GM11168 (cell line): ENCODE measurements at regions not wholly inside any gene's neighbourhood (a gene's known extent, or its start where the extent isn't known, plus 50 kb on each side); places are given as distances from the start of the nearest gene placed in this dataset.
"Not testable (repeated sequence)": the region's sequence is repeated elsewhere in the genome, so short reads cannot be mapped to it uniquely, and the experiment has no call there.

Experiments
- in situ Hi-C: fragments of 300-500 bp; cut with MboI; formaldehyde crosslinking; loops from one replicate; pipeline ENCODE4 v1.12.0; 2022; ENCODE audit warnings: low sequenced_read_pairs; ENCODE audit not compliant: unreplicated experiment

DNA sequence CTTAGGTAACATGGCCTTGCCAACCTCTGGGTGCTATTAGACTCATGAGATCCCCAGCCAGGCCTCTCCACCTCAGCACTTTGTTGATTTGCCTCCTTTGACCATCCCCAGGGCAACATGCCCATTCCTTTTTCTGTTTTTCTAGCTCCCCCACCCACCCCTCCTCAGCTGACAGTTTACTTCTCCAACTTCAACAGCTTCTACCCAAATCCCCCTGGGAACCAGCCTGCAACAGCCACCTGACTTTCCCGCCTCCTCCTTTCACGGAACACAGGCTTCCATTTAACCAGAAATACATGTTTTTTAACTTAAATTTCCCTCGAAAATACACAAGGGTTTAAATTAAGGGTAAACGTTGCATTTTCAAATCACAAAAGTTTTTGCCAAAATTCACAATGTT is 117.3 kb downstream of the DLEU7 start:
- in situ Hi-C loops, result no loop called here

- in situ Hi-C loops, result no loop called here
These were observed 114.3 kb downstream of the DLEU7 start for GRCh38 chr13:50729177-50729576.

DNA sequence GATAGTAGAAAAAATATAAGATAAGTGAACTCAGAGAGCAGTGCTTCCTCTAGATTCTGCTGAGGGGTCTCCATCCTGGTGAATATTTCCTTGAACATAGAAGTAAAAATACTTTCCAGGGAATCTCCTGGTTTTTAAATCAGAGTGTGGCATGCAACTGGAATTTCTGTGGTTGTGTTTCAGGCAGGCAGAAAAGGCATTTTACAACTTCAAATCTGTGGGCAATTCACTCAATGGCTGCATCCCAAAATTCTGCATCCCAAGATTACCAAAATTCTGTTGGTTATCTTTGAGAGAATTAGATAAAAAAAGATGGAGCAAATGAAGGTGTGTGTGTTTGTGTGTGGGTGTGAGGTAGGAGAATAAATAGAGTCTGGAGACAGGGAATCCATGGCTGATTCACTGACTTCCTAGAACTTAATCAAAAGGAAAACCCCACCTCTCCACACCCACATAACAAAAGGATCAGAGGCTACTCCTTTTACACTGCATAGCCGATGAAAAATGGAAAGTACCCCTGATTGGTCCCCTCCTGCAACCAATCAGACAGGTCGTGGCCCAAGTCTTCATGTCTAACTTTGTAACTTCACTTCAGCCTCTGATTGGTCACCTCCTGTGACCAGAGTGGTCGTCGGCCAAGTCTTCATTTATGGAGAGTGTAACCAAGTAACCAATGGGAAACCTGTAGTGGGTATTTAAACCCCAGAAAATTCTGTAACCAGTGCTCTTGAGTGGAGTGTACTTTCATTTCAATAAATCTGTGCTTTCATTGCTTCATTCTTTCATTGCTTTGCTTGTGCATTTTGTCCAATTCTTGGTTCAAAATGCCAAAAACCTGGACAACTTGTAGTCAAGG is 112.8 kb downstream of the DLEU7 start:
- in situ Hi-C loops, result no loop called here

DNA sequence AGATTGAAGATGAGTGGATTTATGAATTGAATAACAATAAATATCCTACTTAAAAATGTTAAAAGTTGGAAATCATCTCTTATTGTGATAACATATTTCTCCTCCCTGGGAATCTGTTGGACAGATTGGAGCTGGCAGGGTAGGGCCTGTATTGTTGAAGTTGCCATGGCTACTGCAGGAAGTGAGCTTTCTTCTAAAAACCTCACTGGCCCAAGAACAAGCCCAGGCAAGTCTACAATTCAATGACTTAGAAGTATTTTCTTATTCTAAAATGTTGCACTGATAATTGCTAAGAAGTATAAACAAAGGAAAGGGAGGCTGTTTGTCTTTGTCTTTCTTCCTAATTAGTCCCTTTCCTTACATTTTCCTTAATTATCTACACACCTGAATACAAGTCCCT is 112.1 kb downstream of the DLEU7 start:
- in situ Hi-C loops, result no loop called here

DNA sequence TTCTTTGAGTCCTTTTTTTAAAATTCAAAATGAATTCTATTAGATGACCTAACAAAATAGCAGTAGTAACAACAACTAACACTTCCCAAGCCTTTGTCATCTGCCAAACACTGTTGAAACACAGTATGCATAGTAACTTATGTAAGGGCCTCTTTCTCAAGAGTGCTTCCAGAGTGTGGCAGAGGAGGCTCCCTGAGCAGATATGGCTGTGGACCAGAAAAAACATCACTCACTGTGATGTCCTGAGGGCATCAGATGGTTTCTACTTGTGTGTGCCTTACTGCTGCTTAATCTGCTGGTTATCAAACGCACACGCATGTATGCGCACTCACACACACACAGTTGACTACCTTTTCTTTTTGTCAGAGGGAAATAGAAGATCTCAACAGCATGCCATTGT is 110.8 kb downstream of the DLEU7 start:
- in situ Hi-C loops, result no loop called here

DNA sequence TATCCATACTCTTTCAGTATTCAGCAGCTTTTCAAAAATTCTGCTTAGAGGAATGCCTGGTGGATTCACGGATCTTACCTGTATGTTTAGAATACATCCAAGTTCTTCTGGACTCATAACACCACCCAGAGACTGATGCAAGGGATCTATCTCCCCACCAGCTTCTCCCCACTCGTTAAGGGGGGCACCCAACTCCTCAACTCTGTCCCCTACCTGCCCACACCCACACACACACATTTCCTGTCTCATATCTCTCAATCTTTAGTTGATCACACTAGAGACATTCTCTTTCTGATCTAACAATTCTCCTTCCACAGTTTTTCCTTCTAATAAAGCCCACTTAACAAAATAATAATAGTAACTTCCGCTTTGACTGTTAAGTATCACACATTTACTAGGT is 110.1 kb downstream of the DLEU7 start:
- in situ Hi-C loops, result no loop called here

DNA sequence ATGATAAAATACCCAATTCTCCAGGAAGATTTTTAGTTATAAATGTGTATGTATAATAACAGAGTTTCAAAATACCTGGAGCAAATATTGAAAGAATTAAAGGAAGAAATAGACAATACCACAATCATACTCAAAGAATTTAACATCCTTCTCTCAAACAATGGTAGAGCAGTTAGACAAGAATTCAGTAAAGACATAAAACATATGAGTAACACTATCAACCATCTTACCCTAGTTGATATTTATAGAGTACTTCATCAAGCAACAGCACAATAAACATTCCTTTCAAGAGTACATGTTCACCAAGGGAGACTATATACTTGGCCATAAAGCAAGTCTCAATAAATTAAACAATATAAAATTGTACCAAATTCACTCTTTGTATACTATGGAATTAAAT is 108.4 kb downstream of the DLEU7 start:
- in situ Hi-C loops, result no loop called here

GRCh38 chr13:50740052-50740741 is 103.3 kb downstream of the DLEU7 start:
- in situ Hi-C loops, result no loop called here

DNA sequence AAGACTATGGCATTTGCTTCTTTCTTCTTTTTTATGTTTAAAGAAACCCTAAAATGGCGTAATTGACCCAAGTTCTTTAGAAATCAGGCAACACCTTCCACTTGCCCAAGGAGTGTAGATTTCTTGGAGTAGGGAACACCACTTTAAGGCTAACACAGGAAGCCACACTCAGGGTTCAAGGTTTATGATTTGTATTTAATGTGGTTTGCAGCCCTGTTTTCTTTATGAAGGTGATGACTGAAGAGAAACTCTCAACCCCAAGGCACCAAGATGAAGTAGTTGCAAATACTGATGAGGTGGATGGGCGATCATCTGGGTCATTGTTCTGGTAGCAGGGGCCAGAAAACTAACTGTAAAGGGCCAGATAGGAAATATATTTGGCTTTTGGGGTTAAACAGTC is 101.1 kb downstream of the DLEU7 start:
- in situ Hi-C loops, result no loop called here

- in situ Hi-C loops, result no loop called here
These were observed 100.5 kb downstream of the DLEU7 start for GRCh38 chr13:50742968-50743367.

- in situ Hi-C loops, result no loop called here
These were observed 99.3 kb downstream of the DLEU7 start for GRCh38 chr13:50744116-50744660.

DNA sequence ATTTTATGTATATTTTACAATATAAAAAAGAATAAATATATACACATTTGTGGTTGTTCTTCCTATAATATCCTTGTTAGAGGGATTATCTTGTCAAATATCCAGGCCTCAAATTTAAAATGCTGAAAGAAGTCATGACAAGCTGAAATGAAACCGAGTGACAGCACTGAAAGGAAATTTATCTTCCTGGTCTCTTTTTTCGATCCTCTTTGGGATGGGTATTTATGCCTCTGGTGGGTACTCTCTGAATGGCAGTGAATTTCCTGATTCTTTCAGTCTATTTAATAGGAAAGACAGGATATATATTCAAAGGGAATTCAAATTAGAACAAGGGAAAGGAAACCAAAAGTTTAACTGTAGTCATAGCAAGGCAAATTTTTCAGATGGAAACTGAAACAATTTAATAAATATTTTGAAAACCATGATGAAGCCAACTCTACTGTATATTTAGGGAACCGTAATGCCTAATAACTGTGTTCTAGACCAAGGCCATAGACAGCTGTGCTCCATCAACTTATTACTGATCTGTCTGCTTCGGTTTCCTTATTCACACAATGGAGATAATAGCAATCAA is 97.9 kb downstream of the DLEU7 start:
- in situ Hi-C loops, result no loop called here

- in situ Hi-C loops, result no loop called here
These were observed 95.6 kb downstream of the DLEU7 start for GRCh38 chr13:50747737-50748350.

GRCh38 chr13:50753221-50753620 is 90.3 kb downstream of the DLEU7 start:
- in situ Hi-C loops, result not testable (repeated sequence)

- in situ Hi-C loops, result not testable (repeated sequence)
These were observed 87.4 kb downstream of the DLEU7 start for GRCh38 chr13:50755862-50756685.

DNA sequence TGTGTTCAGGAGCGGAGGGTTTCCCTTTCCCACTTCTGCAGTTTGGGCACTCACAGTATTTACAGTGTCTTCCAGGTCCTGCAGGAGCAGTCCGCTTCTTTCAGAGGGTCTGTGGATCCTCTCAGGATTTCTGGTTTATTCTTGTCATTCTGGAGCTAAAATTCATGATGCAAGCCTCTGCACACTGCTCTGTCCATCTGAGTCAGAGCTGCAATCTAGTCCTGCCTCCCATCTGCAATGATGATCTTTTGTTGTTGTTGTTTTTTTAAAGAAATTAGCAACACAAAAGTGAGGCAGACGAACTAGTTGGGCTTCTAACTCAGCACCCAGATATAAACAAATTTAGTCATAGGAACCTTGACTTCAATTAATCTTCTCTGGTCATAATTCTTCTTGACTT is 86.5 kb downstream of the DLEU7 start:
- in situ Hi-C loops, result no loop called here

GRCh38 chr13:50758796-50759195 is 84.7 kb downstream of the DLEU7 start:
- in situ Hi-C loops, result no loop called here

GRCh38 chr13:50760751-50761150 is 82.7 kb downstream of the DLEU7 start:
- in situ Hi-C loops, result no loop called here

DNA sequence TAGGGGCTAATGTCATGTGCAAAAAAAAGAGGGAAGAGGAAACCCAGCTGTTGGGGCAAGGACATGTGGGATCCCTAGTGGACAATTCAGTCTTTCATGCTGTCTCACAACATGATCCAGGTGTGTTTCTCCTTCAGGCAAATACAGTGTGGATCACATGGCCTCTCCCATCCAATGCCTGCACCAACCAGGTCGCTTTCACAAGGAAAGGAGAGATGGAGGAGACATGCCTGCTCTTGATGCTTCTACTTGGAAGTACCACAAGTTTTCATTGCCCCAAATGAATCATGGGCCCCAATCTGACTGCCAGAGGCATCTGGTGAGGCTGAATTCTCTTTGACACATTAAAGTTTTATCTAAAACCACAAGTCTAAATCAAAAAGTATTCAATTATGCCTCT is 82.1 kb downstream of the DLEU7 start:
- in situ Hi-C loops, result no loop called here
